Renal pelvis (tissue), 1 donor: ENCODE measurements at regions not wholly inside any gene's neighbourhood (a gene's known extent, or its start where the extent isn't known, plus 50 kb on each side); places are given as distances from the start of the nearest gene placed in this dataset.
"Not testable (repeated sequence)": the region's sequence is repeated elsewhere in the genome, so short reads cannot be mapped to it uniquely, and the experiment has no call there.

Experiments
- DNase-seq: peaks from one replicate; pipeline ENCODE4 v3.0.0-alpha.2; 2013

DNA sequence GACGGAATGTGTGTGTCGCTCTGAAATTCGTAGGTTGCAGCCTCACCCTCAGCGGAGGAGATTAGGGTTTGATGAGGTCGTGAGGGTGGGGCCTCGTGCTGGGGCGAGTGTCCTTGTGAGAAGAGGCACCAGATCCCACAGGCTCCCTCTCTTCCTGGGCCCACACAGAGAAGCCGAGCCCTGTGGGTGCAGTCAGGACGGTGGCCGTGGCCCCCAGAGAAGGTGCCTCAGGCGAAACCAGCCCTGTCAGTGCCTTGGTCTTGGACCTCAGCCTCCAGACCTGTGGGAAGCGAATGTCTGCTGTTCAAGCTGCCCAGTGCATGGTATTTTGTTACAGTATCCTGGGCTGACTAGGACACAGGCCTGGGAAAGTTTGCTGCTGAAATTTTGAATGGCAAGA, 108.0 kb upstream of the ALKAL2 start:
- DNase-seq = no peak

- DNase-seq = peak; percentile 72
These were observed 106.1 kb upstream of the ALKAL2 start for GRCh38 chr2:393711-394696.

DNA sequence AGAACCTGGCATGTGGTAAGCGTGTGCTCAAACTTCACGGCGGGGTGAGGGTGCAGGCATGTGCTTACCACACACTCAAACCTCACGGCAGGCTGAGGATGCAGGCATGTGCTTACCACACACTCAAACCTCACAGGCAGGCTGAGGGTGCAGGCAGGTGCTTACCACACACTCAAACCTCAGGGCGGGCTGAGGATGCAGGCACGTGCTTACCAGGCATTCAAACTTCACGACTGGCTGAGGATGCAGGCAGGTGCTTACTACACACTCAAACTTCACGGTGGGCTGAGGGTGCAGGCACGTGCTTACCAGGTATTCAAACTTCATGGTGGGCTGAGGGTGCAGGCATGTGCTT, 105.0 kb upstream of the ALKAL2 start:
- DNase-seq = no peak

- no peak for DNase-seq
These were observed 104.5 kb upstream of the ALKAL2 start for GRCh38 chr2:392181-392925.

DNA sequence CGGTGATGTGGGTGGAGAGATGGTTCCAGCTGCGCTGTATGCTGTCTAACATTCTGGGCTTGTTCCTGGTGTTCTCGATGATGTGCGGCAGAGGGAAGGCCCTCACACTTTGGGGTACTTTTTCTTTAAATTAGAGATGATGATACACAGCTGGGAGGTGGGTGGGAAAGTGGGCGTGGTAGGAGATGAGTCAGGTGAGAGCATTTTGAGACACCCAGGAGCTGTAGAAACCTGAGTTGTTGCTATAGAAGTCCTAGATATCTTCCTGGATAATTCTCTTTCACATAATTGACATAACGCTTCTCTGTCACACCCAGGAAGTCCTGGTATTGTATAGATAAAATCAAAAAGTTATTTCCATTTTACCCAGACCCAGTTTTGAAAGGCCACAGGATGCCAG, 103.8 kb upstream of the ALKAL2 start:
- DNase-seq = no peak

- no peak for DNase-seq
These were observed 103.1 kb upstream of the ALKAL2 start for GRCh38 chr2:390959-391358.

GRCh38 chr2:389985-390384, 102.1 kb upstream of the ALKAL2 start:
- not testable (repeated sequence) for DNase-seq

DNA sequence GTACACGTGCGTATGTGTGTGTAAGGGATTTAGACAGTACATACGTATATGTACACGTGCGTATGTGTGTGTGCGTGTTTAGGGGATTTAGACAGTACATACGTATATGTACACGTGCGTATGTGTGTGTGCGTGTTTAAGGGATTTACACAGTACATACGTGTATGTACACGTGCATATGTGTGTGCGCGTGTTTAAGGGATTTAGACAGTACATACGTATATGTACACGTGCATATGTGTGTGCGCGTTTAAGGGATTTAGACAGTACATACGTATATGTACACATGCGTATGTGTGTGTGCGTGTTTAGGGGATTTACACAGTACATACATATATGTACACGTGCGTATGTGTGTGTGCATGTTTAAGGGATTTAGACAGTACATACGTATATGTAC, 100.9 kb upstream of the ALKAL2 start:
- DNase-seq = not testable (repeated sequence)

DNA sequence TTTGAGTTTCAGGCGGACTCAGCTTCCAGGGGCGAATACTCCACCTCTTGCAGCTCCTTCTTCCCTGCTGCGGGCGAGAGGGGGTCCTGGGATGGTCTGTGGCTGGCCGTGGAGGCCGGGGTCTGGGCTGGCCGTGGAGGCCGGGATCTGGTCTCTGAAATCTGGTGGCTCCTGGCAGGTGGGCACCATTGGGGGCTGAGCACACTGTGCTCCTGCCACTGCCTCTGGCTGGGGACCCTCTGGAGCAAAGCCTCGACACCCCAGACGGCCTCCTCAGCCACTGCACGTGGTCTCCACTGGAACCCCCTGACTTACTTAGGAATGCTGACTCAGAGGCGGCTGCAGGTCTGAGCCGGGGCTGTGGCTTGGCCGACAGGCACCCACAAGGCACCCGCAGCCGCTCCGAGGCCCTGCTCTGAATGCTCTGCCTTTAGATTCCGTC, 100.1 kb upstream of the ALKAL2 start:
- no peak for DNase-seq

DNA sequence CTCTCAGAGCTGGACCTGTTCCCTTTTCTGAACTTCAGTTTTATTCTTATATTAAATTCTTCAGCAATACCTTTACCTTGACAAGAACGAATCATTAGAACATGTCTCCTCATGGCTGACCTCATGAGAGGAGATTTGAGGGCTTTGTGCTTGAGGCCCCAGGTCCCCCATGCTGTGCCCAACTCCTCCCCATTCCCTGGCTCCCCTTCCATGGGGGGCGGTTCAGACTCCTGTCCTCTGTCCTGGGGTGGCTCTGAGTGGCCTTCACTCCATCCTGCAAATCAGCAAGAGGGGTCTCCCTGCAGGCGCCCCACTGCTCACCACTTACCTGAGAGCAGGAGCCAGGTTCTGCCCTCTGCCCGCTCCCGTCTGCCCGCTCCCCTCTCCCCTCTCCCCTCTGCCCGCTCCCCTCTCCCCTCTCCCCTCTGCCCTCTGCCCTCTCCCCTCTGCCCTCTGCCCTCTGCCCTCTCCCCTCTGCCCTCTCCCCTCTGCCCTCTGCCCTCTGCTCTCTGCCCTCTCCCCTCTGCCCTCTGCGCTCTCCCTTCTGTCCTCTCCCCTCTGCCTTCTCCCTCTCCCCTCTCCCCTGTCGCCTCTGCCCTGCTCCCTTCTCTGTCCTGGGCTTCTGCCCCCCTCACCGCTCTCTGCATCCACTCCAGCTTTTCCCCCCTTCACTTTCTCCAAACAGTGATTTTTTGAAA, 98.7 kb upstream of the ALKAL2 start:
- DNase-seq = no peak

DNA sequence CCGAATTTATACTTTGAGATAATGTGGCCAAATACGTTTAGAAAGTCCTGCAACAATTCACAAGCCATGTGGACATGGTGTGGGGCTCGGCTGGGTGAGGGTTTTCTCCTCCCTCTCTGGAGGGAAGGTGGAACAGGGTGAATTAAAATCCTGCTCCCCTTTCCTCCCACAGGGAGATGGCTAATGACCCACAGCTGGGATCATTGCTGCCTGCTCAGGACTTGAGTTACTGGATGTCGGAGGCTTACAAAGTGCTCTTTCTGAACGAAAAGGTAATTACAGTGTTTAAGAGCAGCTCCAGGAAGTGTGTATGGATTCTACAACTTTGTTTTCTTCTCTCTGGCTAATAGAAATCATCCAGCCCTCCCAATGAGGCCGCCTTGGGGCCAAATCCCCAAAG, 97.9 kb upstream of the ALKAL2 start:
- DNase-seq = no peak

- DNase-seq = no peak
These were observed 97.2 kb upstream of the ALKAL2 start for GRCh38 chr2:385061-385460.

GRCh38 chr2:383888-384287, 96.0 kb upstream of the ALKAL2 start:
- no peak for DNase-seq

GRCh38 chr2:383178-383577, 95.3 kb upstream of the ALKAL2 start:
- DNase-seq = no peak

DNA sequence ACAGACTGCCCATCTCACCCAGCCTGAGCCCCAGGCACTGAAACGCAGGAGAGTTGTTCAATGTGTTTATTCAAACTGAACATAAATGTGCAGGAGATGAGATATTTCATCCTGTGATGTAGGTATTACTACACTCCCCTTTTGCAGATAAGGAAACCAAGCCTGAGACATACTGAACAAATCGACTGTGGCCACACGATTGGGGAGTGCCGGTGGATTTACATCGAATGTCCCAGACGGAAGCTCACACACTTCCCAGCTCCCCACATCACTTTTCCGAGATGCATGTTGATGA, 94.8 kb upstream of the ALKAL2 start:
- DNase-seq = no peak

- DNase-seq = no peak
These were observed 94.2 kb upstream of the ALKAL2 start for GRCh38 chr2:381941-382727.

GRCh38 chr2:381181-381580, 93.3 kb upstream of the ALKAL2 start:
- DNase-seq = no peak

GRCh38 chr2:380772-381171, 92.9 kb upstream of the ALKAL2 start:
- no peak for DNase-seq

- no peak for DNase-seq
These were observed 92.3 kb upstream of the ALKAL2 start for GRCh38 chr2:380221-380620.

GRCh38 chr2:379778-380177, 91.9 kb upstream of the ALKAL2 start:
- no peak for DNase-seq

DNA sequence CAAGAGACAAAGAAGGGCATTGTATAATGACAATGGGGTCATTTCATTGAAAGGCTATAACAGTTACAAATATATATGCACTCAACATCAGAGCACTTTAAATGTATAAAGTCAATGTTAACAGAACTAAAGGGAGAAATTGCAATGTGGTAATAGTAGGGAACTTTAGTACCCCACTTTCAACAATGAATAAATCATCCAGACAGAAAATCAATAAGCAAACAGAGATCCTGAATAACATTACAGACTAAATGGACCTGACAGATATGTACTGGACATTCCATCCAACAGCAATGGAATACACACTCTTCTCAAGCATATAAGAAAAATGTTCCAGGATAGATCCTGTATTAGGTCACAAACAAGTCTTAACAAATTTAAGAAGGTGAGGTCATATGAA, 90.5 kb upstream of the ALKAL2 start:
- no peak for DNase-seq

DNA sequence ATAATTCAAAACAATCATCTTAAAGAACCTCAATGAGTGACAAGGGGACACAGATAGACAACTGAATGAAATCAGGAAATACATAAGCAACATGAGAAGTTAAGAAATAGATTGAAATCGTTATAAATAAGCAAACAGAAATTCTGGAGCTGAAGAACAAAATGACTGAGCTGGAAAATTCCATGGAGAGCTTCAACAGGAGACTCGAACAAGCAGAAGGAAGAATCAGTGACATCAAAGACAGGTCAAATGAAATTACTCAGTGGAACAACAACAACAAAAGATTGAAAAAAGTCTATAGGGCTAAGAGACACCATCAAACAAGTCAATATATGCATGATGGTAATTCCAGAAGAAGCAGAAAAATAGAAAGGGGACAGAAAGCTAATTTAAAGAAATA, 89.5 kb upstream of the ALKAL2 start:
- no peak for DNase-seq
